Activated CD8-positive, alpha-beta memory T cell treated with anti-CD3 and anti-CD28 coated beads, Interleukin-2, amount 10 ng/mL, durations not matched to agents 7 days and 5 days (primary cell): ENCODE measurements at regions not wholly inside any gene's neighbourhood (a gene's known extent, or its start where the extent isn't known, plus 50 kb on each side); places are given as distances from the start of the nearest gene placed in this dataset.

Source experiments
- ATAC-seq: fragments of 150-1000 bp; cut with Tn5 transposase; one replicate; pipeline ENCODE4 v1.10.0; 2021; ENCODE audit warnings: moderate library complexity
- CTCF ChIA-PET: fragments of 350-600 bp; sonication (Branson Sonifier 250); formaldehyde crosslinking; loops from one replicate; lab custom pipeline; 2021; ENCODE audit warnings: antibody characterized with exemption; lab: Charles Lee
- DNase-seq: peaks from one replicate; pipeline ENCODE4 v3.0.0-alpha.2; 2020
- H3K27ac Mint-ChIP-seq: one replicate; pipeline ENCODE4 v1.8.0; 2021; ENCODE audit warnings: mild to moderate bottlenecking, mixed read lengths
- H3K27me3 Mint-ChIP-seq: one replicate; pipeline ENCODE4 v1.8.0; 2021; ENCODE audit warnings: mixed read lengths
- H3K36me3 Mint-ChIP-seq: one replicate; pipeline ENCODE4 v1.8.0; 2021; ENCODE audit warnings: mild to moderate bottlenecking, mixed read lengths
- H3K4me1 Mint-ChIP-seq: one replicate; pipeline ENCODE4 v1.8.0; 2021; ENCODE audit warnings: mixed read lengths
- H3K4me3 Mint-ChIP-seq: one replicate; pipeline ENCODE4 v1.8.0; 2021; ENCODE audit warnings: mild to moderate bottlenecking, moderate library complexity, mixed read lengths
- H3K9me3 Mint-ChIP-seq: one replicate; pipeline ENCODE4 v1.8.0; 2022; ENCODE audit warnings: low read depth, mixed read lengths

DNA sequence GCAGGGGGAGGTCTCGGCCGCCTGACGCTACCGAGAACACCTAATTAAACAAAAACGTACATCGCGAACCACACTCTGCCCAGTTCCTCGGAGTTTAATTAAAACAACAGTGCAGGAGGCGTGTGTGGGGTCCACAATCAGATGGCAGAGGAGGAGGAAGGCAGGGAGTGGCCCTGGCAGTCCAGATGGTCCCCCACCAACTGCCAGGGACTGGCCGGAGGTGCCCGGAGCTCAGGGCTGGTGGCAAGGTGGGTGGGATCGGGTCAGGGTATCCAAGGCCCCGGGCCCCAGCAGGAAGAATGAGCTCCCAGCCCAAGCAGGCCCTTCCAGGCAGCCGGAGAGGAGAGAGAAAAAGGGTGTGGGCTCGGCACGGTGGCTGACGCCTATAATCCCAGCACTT, 71.3 kb downstream of the PTPRS start:
- CTCF ChIA-PET, result no interaction called here
- no peak for ATAC-seq

GRCh38 chr19:5268801-5269200, 71.8 kb downstream of the PTPRS start:
- ATAC-seq, result no peak
- DNase-seq, result no peak
- Mint-ChIP-seq H3K4me1 (no peaks in the 10 kb centered on the region), H3K27ac (no peak overlapping the region), H3K36me3 (no peaks in the 10 kb centered on the region), H3K27me3 (no peaks in the 10 kb centered on the region), H3K9me3 (no peaks in the 10 kb centered on the region), H3K4me3 (no peak overlapping the region)
- CTCF ChIA-PET, result no interaction called here

More for the DNA sequence above, 71.3 kb downstream of the PTPRS start:
- no peaks in the 10 kb centered on the region for H3K36me3 Mint-ChIP-seq
- no peak overlapping the region for H3K27ac Mint-ChIP-seq
- H3K4me3 Mint-ChIP-seq, result no peak overlapping the region
- H3K27me3 Mint-ChIP-seq, result no peaks in the 10 kb centered on the region
- H3K4me1 Mint-ChIP-seq, result no peaks in the 10 kb centered on the region
- H3K9me3 Mint-ChIP-seq, result no peaks in the 10 kb centered on the region
- no peak for DNase-seq

- CTCF ChIA-PET, result no interaction called here
- no peak overlapping the region for H3K4me3 Mint-ChIP-seq
- no peak for ATAC-seq
- no peaks in the 10 kb centered on the region for H3K9me3 Mint-ChIP-seq
- H3K27me3 Mint-ChIP-seq, result no peaks in the 10 kb centered on the region
- H3K4me1 Mint-ChIP-seq, result no peaks in the 10 kb centered on the region
- no peaks in the 10 kb centered on the region for H3K36me3 Mint-ChIP-seq
- no peak overlapping the region for H3K27ac Mint-ChIP-seq
- no peak for DNase-seq
Measured at GRCh38 chr19:5265260-5265659, 75.4 kb downstream of the PTPRS start.

GRCh38 chr19:5264453-5264852, 76.2 kb downstream of the PTPRS start:
- no peak for ATAC-seq
- Mint-ChIP-seq H3K27ac (no peak overlapping the region), H3K4me3 (no peak overlapping the region), H3K27me3 (no peaks in the 10 kb centered on the region), H3K36me3 (no peaks in the 10 kb centered on the region), H3K9me3 (no peaks in the 10 kb centered on the region), H3K4me1 (no peaks in the 10 kb centered on the region)
- DNase-seq, result no peak
- CTCF ChIA-PET, result no interaction called here

GRCh38 chr19:5263615-5264014, 77.0 kb downstream of the PTPRS start:
- Mint-ChIP-seq H3K9me3 (no peaks in the 10 kb centered on the region), H3K4me1 (no peaks in the 10 kb centered on the region), H3K4me3 (no peak overlapping the region), H3K27me3 (no peaks in the 10 kb centered on the region), H3K27ac (no peak overlapping the region), H3K36me3 (no peaks in the 10 kb centered on the region)
- no peak for ATAC-seq
- DNase-seq, result no peak
- CTCF ChIA-PET, result no interaction called here

GRCh38 chr19:5262721-5263120, 77.9 kb downstream of the PTPRS start:
- Mint-ChIP-seq H3K36me3 (no peaks in the 10 kb centered on the region), H3K27me3 (no peaks in the 10 kb centered on the region), H3K27ac (no peak overlapping the region), H3K9me3 (no peaks in the 10 kb centered on the region), H3K4me1 (no peaks in the 10 kb centered on the region), H3K4me3 (no peak overlapping the region)
- ATAC-seq (no peak), DNase-seq (no peak)
- CTCF ChIA-PET, result no interaction called here

DNA sequence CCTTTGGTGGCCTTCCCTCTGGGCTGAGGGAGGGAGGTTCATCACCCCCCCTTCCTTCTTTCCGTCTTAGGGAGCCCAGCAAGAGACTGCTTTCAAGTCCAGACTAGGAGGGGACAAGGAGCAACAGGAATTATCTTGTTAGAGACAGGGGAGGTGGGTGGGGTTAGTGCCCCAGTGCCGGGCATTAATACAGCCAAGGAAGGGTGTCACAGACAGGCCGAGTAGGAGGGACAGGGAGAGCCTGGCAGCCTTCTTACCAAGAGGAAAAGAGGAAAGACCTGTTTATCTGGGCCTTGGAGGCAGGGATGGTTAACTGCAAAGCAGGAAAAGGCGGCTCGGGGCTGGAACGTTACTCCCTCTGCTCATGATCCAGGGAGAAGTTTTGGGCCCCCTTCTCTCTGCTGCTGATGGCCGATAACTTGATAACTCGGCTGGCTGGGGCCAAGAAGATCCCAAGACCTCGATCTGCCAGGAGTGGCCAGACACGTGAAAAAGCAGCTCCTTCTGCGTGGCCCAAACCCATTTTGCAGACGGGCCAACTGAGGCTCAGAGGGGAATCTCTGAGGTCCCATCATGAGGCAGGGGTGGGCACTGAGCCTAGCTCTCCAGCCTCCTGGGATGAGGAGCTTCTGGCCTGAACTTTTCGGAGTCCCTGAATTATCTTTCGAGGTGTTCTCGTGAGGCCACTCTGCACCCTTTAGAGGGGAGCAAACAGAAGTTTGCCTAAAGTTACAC, 79.3 kb downstream of the PTPRS start:
- no peak for ATAC-seq
- Mint-ChIP-seq H3K27me3 (no peaks in the 10 kb centered on the region), H3K27ac (no peak overlapping the region)

DNA sequence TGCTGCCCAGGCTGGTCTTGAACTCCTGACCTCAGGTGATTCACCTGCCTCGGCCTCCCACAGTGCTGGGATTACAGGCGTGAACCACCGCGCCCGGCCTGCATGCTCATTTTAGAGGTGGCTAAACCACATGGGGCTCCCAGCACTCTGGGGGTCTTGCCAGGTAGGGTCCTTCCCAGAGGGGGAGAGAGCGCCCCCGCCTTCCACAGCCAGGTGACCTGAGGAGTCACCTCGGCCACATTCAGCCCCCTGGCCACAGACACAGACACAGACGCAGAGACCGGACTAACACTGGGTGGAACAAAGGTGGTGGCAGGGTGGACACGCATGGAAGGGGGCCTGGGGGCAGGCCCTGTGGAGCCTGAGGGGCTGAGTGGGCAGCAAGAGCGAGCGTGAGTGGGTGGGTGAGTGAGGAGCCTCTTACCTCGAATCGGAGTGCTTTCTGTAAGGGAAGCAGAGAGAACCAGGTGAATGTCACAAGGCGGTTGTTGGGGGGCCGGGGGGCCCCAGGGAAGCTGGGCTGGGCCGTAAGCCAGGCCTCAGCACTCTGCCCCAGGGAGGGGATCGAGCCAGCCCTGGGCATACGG, 80.1 kb downstream of the PTPRS start:
- Mint-ChIP-seq H3K36me3 (no peaks in the 10 kb centered on the region), H3K27me3 (no peaks in the 10 kb centered on the region)

More for the DNA sequence above, 79.3 kb downstream of the PTPRS start:
- Mint-ChIP-seq H3K36me3 (no peaks in the 10 kb centered on the region), H3K4me3 (no peak overlapping the region), H3K4me1 (no peaks in the 10 kb centered on the region), H3K9me3 (no peaks in the 10 kb centered on the region)
- CTCF ChIA-PET, result no interaction called here
- no peak for DNase-seq

DNA sequence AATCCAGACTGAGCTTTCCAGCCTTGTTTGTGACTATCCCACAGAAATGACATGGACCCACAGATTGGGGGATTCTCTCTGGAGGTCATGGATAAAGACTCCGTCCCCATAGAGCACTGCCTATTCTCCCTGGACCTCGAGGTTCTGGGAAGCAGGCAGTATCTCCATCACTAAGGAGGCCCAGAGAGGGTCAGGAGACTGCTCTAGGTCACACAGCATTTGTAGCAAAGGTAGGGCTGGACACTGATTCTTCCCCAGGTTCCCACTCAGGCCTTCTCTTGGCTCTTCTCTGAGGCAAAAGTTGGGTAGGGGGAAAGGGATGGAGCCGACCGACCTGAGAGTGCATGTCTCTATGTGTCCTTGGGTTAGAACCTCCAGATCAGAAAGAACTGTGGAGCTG, 80.9 kb downstream of the PTPRS start:
- no peak overlapping the region for H3K27ac Mint-ChIP-seq
- peaks cover 10% of the 10 kb centered on the region for H3K9me3 Mint-ChIP-seq
- DNase-seq, result no peak
- no peaks in the 10 kb centered on the region for H3K27me3 Mint-ChIP-seq
- H3K36me3 Mint-ChIP-seq, result no peaks in the 10 kb centered on the region
- no peak overlapping the region for H3K4me3 Mint-ChIP-seq
- no peaks in the 10 kb centered on the region for H3K4me1 Mint-ChIP-seq
- ATAC-seq, result no peak
- CTCF ChIA-PET, result no interaction called here

More for the DNA sequence above, 80.1 kb downstream of the PTPRS start:
- no peaks in the 10 kb centered on the region for H3K4me1 Mint-ChIP-seq
- DNase-seq, result no peak
- H3K9me3 Mint-ChIP-seq, result peaks cover 7% of the 10 kb centered on the region
- CTCF ChIA-PET, result no interaction called here
- H3K4me3 Mint-ChIP-seq, result no peak overlapping the region
- no peak overlapping the region for H3K27ac Mint-ChIP-seq
- ATAC-seq, result no peak

GRCh38 chr19:5257155-5258045, 83.2 kb downstream of the PTPRS start:
- no peak overlapping the region for H3K4me3 Mint-ChIP-seq
- no peak for DNase-seq
- H3K27ac Mint-ChIP-seq, result no peak overlapping the region
- no peaks in the 10 kb centered on the region for H3K4me1 Mint-ChIP-seq
- ATAC-seq, result no peak
- no peaks in the 10 kb centered on the region for H3K36me3 Mint-ChIP-seq
- CTCF ChIA-PET, result no interaction called here
- H3K9me3 Mint-ChIP-seq, result peaks cover 10% of the 10 kb centered on the region
- no peaks in the 10 kb centered on the region for H3K27me3 Mint-ChIP-seq

DNA sequence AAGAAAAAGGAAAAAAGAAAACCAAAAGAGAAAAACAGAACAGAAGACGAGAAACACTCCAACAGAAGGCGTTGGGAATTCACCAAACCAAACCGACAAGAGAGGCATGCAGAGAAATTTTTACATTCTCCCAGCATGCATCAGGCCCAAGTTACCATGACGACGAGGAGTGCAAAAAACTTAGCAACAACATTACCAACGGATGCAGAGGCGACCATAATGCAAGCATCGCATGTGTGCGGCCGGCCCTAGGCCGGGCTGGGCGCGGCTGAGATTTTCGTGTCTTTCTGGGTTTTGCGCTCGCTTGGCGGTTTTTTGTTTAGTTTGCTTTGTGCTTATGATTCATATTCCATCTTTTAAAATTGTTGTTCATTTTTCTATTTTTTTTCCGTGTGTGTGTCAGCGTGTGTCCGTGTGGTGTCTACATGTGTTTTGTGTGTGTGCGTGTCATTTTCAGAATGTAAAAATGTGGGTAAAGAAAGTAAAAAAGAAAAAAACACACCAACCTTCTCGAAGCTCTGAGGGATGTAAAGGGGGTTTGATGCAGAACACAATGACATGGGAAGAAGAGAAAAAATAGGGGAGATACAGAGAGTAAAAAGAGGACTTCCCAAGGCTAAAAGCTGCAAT, 84.9 kb downstream of the PTPRS start:
- no peak overlapping the region for H3K4me3 Mint-ChIP-seq
- H3K4me1 Mint-ChIP-seq, result no peaks in the 10 kb centered on the region
- no peak overlapping the region for H3K27ac Mint-ChIP-seq
- no peak for ATAC-seq
- no peaks in the 10 kb centered on the region for H3K36me3 Mint-ChIP-seq
- no peak for DNase-seq
- CTCF ChIA-PET, result no interaction called here
- H3K9me3 Mint-ChIP-seq, result peaks cover 10% of the 10 kb centered on the region
- H3K27me3 Mint-ChIP-seq, result no peaks in the 10 kb centered on the region

DNA sequence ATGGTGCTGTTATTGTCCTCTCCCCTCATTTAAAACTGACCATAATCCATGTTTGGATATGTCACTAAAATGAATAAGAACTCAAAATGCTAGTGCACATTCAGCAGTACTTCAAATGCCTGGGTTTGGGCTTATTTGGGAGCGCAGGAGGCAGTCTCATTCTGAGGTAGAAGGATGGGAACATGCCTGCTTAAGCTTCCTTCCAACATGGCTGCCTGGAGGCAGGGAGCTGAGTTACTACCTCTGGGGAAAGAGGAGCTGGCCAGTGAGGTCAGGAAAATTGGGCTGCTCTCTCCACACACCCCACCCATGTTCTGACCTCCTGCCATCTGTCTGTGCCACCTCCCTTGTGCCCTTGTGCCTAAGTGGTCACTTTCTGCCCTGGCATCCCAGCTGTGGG, 85.7 kb downstream of the PTPRS start:
- Mint-ChIP-seq H3K27me3 (no peaks in the 10 kb centered on the region), H3K4me3 (no peak overlapping the region), H3K9me3 (peaks cover 10% of the 10 kb centered on the region), H3K4me1 (no peaks in the 10 kb centered on the region), H3K36me3 (no peaks in the 10 kb centered on the region), H3K27ac (no peak overlapping the region)
- CTCF ChIA-PET, result no interaction called here
- no peak for ATAC-seq
- no peak for DNase-seq

DNA sequence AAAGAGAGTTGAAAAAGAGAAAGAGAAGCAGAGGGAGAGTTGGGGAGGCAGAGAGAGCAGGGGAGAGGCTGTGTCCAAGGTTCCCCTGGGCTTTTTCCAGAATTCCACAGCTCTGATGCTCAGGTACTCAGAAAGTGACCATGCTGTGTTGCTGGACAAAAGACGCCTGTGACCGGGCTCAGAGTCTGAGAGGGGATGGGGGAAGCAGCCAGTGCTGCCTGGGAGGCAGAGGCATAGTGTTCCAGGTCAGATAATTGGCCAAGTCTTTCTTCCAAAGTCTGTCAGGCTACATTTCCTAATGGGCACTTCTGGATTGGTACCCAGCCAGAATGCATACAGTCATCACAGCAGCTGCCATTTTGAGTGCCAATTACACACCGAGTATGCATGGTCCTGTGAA, 86.1 kb downstream of the PTPRS start:
- no peak for DNase-seq
- no peaks in the 10 kb centered on the region for H3K27me3 Mint-ChIP-seq
- ATAC-seq, result no peak
- H3K9me3 Mint-ChIP-seq, result peaks cover 10% of the 10 kb centered on the region
- no peak overlapping the region for H3K4me3 Mint-ChIP-seq
- no peaks in the 10 kb centered on the region for H3K36me3 Mint-ChIP-seq
- no peaks in the 10 kb centered on the region for H3K4me1 Mint-ChIP-seq
- CTCF ChIA-PET, result no interaction called here
- no peak overlapping the region for H3K27ac Mint-ChIP-seq
